Urothelium cell line (cell line): ENCODE measurements at regions not wholly inside any gene's neighbourhood (a gene's known extent, or its start where the extent isn't known, plus 50 kb on each side); places are given as distances from the start of the nearest gene placed in this dataset.
A peak's percentile ranks its signal among the peaks of the same experiment; 100 is the strongest.
"Not testable (repeated sequence)": the region's sequence is repeated elsewhere in the genome, so short reads cannot be mapped to it uniquely, and the experiment has no call there.

Experiments
- DNase-seq: peaks from one replicate; pipeline ENCODE4 v3.0.0; 2011; ENCODE audit warnings: low spot score, mixed read lengths
- FAIRE-seq: peaks from 2 replicates; lab custom pipeline; 2011; peaks lifted over from hg19 to GRCh38; lab: Jason Lieb, UNC

GRCh38 chr16:88260881-88261665 lies 121.7 kb upstream of the ZNF469 start:
- not testable (repeated sequence) for FAIRE-seq, DNase-seq

GRCh38 chr16:88261814-88262605 lies 120.7 kb upstream of the ZNF469 start:
- FAIRE-seq, DNase-seq: not testable (repeated sequence)

- DNase-seq, FAIRE-seq: not testable (repeated sequence)
These were observed 119.7 kb upstream of the ZNF469 start for GRCh38 chr16:88262858-88263563.

DNA sequence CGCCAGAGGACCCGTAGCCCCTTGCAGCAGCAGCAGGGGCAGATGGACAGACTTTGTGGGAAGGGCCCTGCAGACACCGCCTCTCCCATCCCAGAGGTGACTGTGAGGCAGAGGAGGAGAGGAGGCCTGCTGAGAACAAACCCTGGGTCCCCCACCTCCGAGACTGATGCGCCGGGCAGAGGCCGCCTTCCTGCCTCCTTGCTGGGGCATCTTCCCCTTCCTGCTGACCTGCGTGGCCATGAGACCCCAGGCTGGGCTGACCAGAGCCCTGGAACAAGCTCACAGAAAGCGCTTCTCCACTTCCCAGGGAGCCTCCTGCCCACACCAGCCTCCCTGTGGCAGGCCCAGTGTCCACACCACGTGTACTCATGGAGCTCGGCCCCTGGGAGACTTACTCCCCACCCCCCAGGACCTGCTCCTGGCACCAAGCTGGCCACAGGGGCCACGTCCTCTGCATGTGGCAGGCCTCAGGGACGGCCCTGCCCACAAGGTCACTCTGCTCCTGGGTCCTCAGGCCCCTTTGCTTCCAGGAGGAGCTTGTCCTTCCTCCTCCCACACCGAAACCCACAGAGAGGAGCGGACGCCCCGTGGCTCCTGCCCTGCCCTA lies 119.0 kb upstream of the ZNF469 start:
- FAIRE-seq, result not testable (repeated sequence)

DNA sequence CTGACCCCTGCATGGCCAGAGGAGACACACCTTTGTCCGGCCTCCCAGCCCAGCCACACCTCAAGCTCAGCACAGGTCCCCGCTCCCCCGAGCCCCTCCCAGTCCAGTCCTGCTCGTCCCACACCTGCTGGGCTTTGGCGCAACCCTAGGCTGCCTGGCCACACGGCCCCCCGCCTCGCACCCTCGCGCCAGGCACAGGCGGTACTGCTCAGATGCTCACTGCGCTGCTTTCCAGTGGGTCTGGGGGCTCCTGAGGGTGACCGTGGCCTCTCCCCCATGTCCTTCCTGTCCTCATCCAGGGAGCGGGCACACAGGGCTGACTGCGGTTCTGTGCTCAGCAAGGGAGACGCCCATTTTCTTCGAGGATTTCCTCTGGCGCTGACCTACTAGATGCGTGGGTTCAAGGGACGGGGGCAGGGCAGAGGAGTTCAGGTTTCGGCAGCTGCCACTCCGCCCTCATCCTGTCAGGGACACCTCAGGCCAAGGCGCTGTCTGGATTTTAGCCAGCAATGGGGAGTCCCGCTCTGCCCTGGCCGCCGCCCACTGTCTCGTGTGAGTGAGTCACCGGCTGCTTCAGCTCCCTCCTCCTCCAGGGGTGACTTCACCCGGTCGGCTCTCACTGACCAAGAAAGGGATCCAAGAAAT lies 118.0 kb upstream of the ZNF469 start:
- FAIRE-seq, result peak; percentile 96
- peak; percentile 79 for DNase-seq

More for the DNA sequence above, 119.0 kb upstream of the ZNF469 start:
- DNase-seq, result not testable (repeated sequence)

DNA sequence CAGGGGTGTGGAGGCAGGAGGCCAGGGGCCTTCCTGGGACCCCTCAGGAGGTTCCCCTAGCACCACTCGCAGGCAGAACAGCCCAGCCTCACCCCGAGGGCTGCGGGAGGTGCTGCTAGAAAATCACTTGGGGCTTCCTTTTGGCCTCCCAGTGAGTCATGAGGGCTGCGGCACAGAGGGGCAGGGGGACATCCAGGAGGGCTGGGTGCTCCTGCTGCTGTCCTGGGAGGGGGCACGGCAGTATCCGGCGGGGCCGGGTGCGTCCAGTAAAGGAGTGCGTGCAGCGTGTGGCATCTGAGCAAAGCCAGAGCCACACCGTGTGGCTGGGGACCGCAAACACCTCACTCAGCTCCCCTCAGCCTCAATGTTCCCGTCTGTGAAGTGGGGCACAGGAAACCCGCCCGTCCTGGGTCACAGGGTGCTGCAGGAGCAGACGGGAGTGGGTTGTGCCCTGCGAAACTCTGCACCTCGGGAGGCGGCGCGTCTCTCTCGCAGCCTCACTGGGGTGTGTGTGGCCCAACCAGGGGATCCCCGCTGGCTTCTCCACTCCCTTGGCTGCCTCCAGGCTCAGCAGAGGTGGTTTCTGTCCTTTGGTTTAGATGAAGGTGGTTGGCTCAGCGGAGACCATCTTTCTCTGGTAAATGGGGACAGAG lies 117.3 kb upstream of the ZNF469 start:
- FAIRE-seq, result peak; percentile 55
- DNase-seq, result not testable (repeated sequence)

- not testable (repeated sequence) for FAIRE-seq, DNase-seq
These were observed 116.7 kb upstream of the ZNF469 start for GRCh38 chr16:88266036-88266435.

GRCh38 chr16:88266935-88267551 lies 115.7 kb upstream of the ZNF469 start:
- DNase-seq, FAIRE-seq: not testable (repeated sequence)

DNA sequence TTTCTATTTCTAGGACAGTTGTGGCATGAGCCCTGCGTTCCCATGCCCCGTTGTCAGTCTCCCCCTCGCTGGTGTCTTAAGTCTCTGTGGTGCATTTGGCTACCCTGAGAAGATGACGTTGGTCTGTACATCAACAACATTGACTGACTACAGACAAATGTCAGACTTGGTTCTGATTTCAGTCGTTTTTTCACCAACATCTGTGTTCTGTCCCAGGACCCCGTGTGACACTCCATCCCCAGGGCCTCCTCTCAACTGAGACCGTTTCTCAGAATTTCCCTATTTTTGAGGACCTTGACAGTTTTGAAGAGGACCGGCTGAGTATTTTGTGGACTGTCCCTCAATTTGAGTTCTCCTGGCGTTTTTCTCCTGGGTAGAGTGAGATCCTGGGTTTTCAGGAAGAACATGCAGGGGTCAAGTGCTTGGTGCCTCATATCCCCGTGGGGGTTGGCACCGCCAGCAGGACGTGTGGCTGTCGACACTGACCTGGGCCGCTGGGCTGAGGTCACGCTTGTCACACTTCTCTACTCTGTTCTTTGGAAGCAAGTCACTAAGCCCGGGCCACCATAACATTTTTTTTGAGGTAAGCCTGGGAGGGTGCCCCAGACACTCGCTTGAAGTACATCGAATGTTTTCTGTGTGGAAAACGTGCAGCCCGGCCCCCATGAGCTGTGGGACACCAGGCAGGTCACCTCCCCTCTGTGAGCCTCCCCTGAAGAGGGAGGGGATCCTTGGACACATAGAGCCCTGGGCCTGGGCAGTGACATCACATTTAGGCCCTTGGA lies 114.4 kb upstream of the ZNF469 start:
- DNase-seq, FAIRE-seq: not testable (repeated sequence)

DNA sequence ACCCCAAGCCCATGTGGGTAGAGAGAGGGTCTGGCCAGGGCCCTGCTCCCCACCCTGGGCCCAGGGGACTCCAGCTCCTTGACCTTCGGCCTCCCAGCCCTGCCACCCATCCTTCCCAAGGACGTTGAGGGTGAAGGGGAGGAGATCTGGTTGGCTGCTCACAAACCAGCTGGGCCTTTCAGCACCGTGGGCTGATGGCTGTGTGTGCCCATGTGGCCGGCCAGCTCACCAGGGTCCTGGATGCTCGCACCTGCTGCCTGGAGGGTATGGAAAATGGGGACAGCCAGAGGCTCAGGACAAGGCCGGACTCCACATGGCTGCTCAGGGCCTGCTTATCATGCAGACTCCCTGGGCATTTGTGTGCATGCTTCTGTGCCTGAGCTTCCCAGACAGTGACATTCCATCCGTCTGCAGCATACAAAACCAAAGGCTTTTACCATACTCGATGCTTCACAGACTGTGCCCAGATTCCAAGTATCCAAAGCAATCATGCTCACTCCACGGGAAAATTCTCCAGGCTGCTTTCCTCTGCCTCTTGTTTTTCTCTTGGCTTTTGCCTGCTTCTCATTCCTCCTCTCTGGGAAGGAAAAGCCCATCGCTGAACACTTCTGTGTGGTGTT lies 112.5 kb upstream of the ZNF469 start:
- not testable (repeated sequence) for FAIRE-seq, DNase-seq

DNA sequence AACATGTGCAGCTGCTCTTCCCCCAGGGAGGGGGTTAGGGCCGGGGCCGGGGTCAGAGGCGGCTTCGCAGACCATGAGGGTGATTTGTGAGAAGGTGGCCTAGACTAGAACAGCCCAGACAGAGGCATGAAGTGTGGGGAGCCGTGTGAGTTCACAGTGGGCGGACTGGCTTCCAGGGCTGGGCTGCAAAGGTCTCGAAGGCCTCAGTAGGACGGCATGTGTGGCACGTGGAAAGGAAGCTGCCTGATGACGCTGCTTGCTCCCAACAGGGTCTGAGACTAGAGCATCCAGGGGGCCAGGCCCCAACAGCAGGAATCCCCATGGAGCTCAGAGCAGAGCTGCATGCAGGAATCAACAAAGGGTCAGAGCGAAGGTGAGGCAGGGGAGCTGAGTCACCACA lies 111.5 kb upstream of the ZNF469 start:
- not testable (repeated sequence) for FAIRE-seq

DNA sequence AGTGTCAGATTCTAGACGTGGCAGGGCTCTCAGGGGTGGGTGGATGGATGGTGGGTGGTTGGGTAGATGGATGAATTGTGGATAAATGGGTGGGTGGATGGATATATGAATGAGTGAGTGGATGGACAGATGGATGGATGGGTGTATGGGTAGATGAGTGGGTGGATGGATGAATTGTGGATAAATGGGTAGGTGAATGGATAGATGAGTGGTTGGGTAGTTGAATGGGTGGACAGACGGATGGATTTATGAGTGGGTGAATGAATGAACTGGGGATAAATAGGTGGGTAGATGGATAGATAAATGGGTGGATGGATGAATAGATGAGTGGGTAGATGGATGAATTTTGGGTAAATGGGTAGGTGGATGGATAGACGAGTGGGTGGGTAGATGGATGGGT lies 111.0 kb upstream of the ZNF469 start:
- peak; percentile 40 for FAIRE-seq
- not testable (repeated sequence) for DNase-seq

More for the DNA sequence above, 111.5 kb upstream of the ZNF469 start:
- not testable (repeated sequence) for DNase-seq

GRCh38 chr16:88272437-88272836 lies 110.3 kb upstream of the ZNF469 start:
- FAIRE-seq, DNase-seq: not testable (repeated sequence)

GRCh38 chr16:88274126-88274750 lies 108.5 kb upstream of the ZNF469 start:
- FAIRE-seq, result not testable (repeated sequence)

GRCh38 chr16:88274847-88275246 lies 107.9 kb upstream of the ZNF469 start:
- DNase-seq, result no peak
- no peak for FAIRE-seq

More at GRCh38 chr16:88274126-88274750, 108.5 kb upstream of the ZNF469 start:
- DNase-seq, result not testable (repeated sequence)

DNA sequence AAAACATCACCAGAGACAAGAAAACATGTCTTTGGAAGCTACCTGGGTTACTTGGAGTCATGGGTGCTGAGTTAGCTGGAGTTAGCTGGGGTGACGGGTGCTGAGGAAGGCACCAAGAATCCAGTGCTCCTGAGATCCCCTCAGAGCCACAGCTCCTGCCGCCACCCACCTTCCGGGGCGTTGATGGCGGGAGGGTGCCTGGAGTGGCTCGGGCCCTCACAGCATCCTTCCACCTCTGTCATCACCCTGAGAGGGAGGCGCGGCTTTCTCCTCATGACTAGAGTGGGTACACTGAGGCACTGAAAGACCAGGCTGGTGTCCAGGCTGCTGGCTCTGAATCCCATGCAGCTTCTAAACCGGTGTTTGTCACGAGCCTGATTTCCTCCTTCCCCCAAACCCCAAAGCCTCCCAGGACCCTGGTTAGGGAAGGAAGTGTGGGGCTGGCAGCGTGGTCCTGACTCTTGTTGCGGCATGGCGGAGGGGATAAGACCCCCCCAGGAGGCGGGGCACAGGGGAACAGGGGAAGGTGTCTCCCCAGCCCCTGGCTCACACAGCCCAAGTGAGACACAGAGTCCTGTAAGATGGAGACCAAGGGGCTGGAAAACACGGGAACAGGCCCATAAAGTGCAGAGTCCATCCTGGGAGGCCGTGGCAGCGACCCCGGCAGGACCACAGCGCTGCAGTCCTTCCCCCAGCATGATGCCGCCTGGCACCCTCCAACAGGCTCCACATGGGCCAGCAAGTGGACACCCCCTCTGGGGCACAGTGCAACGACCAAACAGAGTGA lies 107.2 kb upstream of the ZNF469 start:
- DNase-seq, FAIRE-seq: not testable (repeated sequence)
